Breast epithelium (tissue), 4 donors: ENCODE measurements at regions not wholly inside any gene's neighbourhood (a gene's known extent, or its start where the extent isn't known, plus 50 kb on each side); places are given as distances from the start of the nearest gene placed in this dataset.

Source experiments
- DNase-seq, 2 donors: peaks; one replicate each; pipeline ENCODE4 v3.0.0-alpha.2; 2019; ENCODE audit warnings: low spot score in 2 of 2
- H3K27ac ChIP-seq, 2 donors: fragments of 200-600 bp; sonication (generic) in 1 of 2; one replicate each; pipeline ENCODE4 v1.5.1; 2016 to 2019; ENCODE audit warnings: mild to moderate bottlenecking in 1 of 2
- H3K27me3 ChIP-seq, 2 donors: fragments of 200-600 bp; sonication (generic) in 1 of 2; one replicate each; pipeline versions ENCODE4 v1.5.1 to v1.6.0; 2017 to 2019; ENCODE audit warnings: control low read depth in 1 of 2, mild to moderate bottlenecking in 1 of 2
- H3K36me3 ChIP-seq: fragments of 200-600 bp; one replicate; pipeline ENCODE4 v1.5.1; 2019
- H3K4me1 ChIP-seq, 2 donors: fragments of 200-600 bp; sonication (generic); one replicate each; pipeline ENCODE4 v1.5.1; 2016 to 2019; ENCODE audit warnings: control low read depth in 1 of 2
- H3K4me3 ChIP-seq, 3 donors: fragments of 200-600 bp; sonication (generic); 1 replicate in 2 of 3; 2 replicates in 1 of 3; pipeline ENCODE4 v1.5.1; 2016 to 2019; ENCODE audit warnings: mild to moderate bottlenecking in 3 of 3, moderate library complexity in 2 of 3
- H3K9me3 ChIP-seq, 2 donors: fragments of 200-600 bp; sonication (generic) in 1 of 2; one replicate each; pipeline ENCODE4 v1.5.1; 2016 to 2019; ENCODE audit warnings: control low read depth in 1 of 2
- CTCF ChIP-seq, 3 donors: fragments of 450-650 bp; IDR thresholded peaks; one replicate each; pipeline ENCODE4 v1.5.1; 2016 to 2017; ENCODE audit warnings: antibody characterized with exemption in 3 of 3, mild to moderate bottlenecking in 3 of 3, moderate library complexity in 3 of 3
- POLR2A ChIP-seq: fragments of 450-650 bp; IDR thresholded peaks from one replicate; pipeline ENCODE4 v1.6.1; 2016; ENCODE audit warnings: antibody characterized with exemption, mild to moderate bottlenecking, moderate library complexity
- POLR2AphosphoS5 ChIP-seq, 3 donors: sonication (generic); formaldehyde crosslinking; IDR thresholded peaks; one replicate each; pipeline ENCODE4 v1.6.1; 2017; ENCODE audit warnings: antibody characterized with exemption in 3 of 3
- intact Hi-C: fragments of 100-400 bp; cut with DNase I; formaldehyde crosslinking; loops from one replicate; pipeline ENCODE4 v1.15.1; 2023; ENCODE audit warnings: low total_unique reads

GRCh38 chr3:59401924-59402323, 352.1 kb upstream of the CFAP20DC start:
- DNase-seq, result no peak
- H3K27me3 ChIP-seq, result no peaks in the 10 kb centered on the region
- no peaks in the 10 kb centered on the region for H3K36me3 ChIP-seq
- intact Hi-C loops, result no loop called here
- H3K9me3 ChIP-seq, result no peaks in the 10 kb centered on the region
- H3K4me1 ChIP-seq, result no peaks in the 10 kb centered on the region
- H3K27ac ChIP-seq, result no peak overlapping the region
- H3K4me3 ChIP-seq, result no peak overlapping the region
- no peak for TF ChIP-seq POLR2A

- TF ChIP-seq CTCF (IDR thresholded peaks at IDR 0.05), result no peak
- no peak for TF ChIP-seq POLR2A
- TF ChIP-seq POLR2AphosphoS5 (IDR thresholded peaks at IDR 0.05), result no peak
- Histone ChIP-seq H3K36me3 (no peaks in the 10 kb centered on the region), H3K27me3 (no peaks in the 10 kb centered on the region), H3K4me1 (no peaks in the 10 kb centered on the region), H3K4me3 (no peak overlapping the region), H3K9me3 (no peaks in the 10 kb centered on the region), H3K27ac (no peak overlapping the region)
- intact Hi-C loops, result no loop called here
- DNase-seq, result no peak
Observed at GRCh38 chr3:59392116-59392515, 342.3 kb upstream of the CFAP20DC start.

GRCh38 chr3:59391131-59391530, 341.3 kb upstream of the CFAP20DC start:
- H3K27me3 ChIP-seq, result no peaks in the 10 kb centered on the region
- no peaks in the 10 kb centered on the region for H3K9me3 ChIP-seq
- no peak for DNase-seq
- intact Hi-C loops, result no loop called here
- TF ChIP-seq CTCF (IDR thresholded peaks at IDR 0.05), result no peak
- TF ChIP-seq POLR2AphosphoS5 (IDR thresholded peaks at IDR 0.05), result no peak
- no peak for TF ChIP-seq POLR2A
- H3K27ac ChIP-seq, result no peak overlapping the region
- H3K36me3 ChIP-seq, result no peaks in the 10 kb centered on the region
- H3K4me3 ChIP-seq, result no peak overlapping the region
- H3K4me1 ChIP-seq, result no peaks in the 10 kb centered on the region

GRCh38 chr3:59388555-59389270, 338.9 kb upstream of the CFAP20DC start:
- no peak overlapping the region for H3K4me3 ChIP-seq
- no peaks in the 10 kb centered on the region for H3K27me3 ChIP-seq
- no peaks in the 10 kb centered on the region for H3K4me1 ChIP-seq
- H3K36me3 ChIP-seq, result no peaks in the 10 kb centered on the region
- DNase-seq, result no peak
- H3K9me3 ChIP-seq, result no peaks in the 10 kb centered on the region
- intact Hi-C loops, result no loop called here
- TF ChIP-seq CTCF (IDR thresholded peaks at IDR 0.05) (no peak), POLR2AphosphoS5 (IDR thresholded peaks at IDR 0.05) (no peak), POLR2A (no peak)
- H3K27ac ChIP-seq, result no peak overlapping the region

GRCh38 chr3:59386165-59386564, 336.3 kb upstream of the CFAP20DC start:
- H3K27me3 ChIP-seq, result no peaks in the 10 kb centered on the region
- H3K27ac ChIP-seq, result no peak overlapping the region
- DNase-seq, result no peak
- intact Hi-C loops, result no loop called here
- H3K9me3 ChIP-seq, result no peaks in the 10 kb centered on the region
- no peaks in the 10 kb centered on the region for H3K36me3 ChIP-seq
- no peaks in the 10 kb centered on the region for H3K4me1 ChIP-seq
- no peak overlapping the region for H3K4me3 ChIP-seq
- TF ChIP-seq POLR2A, result no peak
- TF ChIP-seq CTCF (IDR thresholded peaks at IDR 0.05), result no peak
- no peak for TF ChIP-seq POLR2AphosphoS5 (IDR thresholded peaks at IDR 0.05)
